Middle frontal gyrus (tissue), 1 donor: ENCODE measurements at regions not wholly inside any gene's neighbourhood (a gene's known extent, or its start where the extent isn't known, plus 50 kb on each side); places are given as distances from the start of the nearest gene placed in this dataset.
"Not testable (repeated sequence)": the region's sequence is repeated elsewhere in the genome, so short reads cannot be mapped to it uniquely, and the experiment has no call there.

Source experiments
- DNase-seq: peaks from one replicate; pipeline ENCODE4 v3.0.0-alpha.2; 2015; ENCODE audit warnings: low spot score; ENCODE audit errors: extremely low spot score

DNA sequence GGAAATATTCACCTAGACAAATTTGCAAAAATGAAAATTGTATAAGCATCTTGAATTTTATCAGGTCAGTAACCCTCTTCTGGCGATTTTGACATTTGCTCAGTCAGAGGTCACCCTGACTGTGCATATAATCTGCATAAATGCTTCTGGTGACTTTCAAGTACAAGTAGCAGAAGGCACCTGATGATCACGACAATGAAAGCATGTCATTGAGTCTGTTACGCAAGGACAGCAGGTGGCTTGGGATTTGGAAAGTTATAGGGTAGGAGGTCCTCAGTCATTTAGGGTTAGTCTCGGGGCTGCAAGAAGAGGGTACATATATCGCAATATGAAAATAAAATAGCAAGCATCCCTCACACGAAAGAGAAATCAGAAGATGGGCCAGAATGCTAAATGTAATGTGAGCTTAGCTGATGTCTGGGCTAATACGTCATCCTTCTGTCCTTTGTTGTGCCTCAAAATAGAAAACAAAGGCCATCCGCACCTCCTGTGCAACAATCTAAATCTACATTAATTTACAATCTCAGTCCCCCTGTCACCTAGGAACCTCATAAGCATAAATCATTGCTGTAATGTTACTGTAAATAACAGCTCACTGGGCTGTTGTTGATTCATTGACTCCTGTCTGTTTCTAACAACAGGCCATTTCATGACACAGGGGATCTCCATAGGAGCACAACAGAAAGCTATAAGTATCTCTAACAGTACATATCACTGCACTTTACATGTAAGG, 155.2 kb upstream of the RSPO3 start:
- no peak for DNase-seq

DNA sequence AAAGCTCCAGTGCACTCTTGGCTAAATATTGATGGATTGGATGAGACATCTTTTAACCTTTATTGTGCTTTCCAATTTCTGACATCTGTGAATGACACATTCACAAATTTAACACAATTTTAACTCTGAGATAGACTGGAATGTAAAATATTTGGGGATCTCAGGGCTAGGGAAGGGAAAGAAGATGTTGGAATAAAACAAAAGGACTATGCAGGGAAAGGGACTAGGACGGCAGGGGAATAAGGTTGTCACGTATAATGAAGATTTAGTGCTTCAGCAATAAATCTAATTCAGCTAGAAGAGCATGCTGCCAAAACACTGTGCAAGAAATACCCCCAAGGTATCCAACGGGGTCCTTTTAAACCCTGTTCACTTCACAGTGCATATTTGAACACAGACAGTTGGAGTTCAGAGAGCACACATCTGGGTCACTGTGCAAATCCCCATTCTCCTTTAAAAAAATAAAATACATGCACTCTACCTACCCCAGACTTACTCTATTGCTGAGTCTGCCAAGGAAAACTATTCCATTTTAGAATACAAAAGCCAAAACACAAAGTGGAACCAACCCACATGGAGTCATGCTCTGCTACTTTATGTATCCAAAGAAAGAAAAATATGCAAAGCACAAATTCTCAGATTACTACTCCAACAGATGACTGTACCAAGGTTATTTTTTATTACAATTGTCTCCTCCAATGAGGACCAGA, 151.0 kb upstream of the RSPO3 start:
- DNase-seq: no peak

GRCh38 chr6:126976253-126976797, 142.1 kb upstream of the RSPO3 start:
- DNase-seq: no peak

- no peak for DNase-seq
Observed at GRCh38 chr6:126983779-126984178, 134.7 kb upstream of the RSPO3 start.

DNA sequence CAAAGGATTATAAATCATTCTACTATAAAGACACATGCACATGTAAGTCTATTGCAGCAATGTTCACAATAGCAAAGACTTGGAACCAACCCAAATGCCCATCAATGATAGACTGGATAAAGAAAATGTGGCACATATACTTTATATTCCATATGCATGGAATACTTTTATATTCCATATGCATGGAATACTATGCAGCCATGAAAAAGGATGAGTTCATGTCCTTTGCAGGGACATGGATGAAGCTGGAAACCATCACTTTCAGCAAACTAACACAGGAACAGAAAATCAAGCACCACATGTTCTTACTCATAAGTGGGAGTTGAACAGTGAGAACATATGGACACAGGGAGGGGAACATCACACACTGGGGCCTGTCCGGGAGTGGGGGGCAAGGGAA, 130.3 kb upstream of the RSPO3 start:
- DNase-seq: not testable (repeated sequence)

DNA sequence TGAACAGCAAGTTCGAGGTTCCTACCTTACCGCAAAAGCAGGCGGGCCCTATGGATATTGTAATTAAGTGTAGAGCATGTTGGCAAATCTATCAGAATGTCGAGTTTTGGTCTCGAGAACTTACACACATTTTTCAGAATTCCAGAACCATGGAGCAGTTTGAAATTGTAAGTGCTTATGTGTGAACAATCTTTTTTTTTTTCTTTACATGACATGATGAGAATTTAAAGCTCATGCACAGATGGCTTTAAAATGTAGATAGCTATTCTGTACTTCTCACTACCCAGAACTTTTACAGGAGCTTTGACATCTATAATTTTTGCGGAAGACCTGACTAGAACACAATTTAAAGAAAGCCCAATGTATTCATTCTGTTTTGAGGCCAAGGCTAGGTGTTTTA, 117.8 kb upstream of the RSPO3 start:
- no peak for DNase-seq

- no peak for DNase-seq
Observed at GRCh38 chr6:127013865-127014264, 104.6 kb upstream of the RSPO3 start.

- DNase-seq: no peak
Observed at GRCh38 chr6:127015858-127016257, 102.6 kb upstream of the RSPO3 start.

- DNase-seq: no peak
Observed at GRCh38 chr6:127019828-127020227, 98.6 kb upstream of the RSPO3 start.

GRCh38 chr6:127022302-127022701, 96.2 kb upstream of the RSPO3 start:
- no peak for DNase-seq

DNA sequence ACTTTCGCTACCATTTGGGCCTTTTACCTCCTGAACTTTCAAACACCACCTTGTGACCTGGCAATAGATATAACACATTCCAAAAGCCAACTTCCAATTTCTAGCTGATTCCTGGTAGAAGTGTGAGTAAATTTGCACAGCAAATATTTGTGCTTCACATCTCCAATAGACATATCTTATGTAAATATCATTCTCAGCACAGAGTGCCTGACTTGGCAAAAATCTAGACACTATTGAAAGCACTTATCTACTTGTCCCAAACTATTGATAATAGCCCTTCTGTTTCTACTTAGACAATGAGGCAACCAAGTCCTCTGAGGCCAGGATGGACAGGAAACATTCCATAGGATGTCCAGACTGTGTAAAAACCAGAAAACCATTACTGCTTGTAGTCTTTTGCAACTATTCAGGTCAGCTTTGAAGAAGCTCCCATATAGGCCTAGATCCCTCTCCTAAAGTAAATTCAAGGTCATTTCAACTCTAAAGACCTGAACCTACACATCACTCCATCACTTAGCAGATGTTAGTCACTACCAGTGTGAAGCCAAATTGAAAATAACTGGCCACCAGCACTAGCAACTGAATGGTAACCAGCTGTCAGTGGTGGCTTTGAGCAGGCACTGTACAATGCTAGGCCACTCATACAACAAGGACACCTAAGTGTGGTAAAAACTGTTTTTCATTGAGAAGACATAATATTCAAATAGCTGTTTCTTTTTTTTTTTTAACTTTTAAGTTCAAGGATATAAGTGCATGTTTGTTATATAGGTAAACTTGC, 95.3 kb upstream of the RSPO3 start:
- DNase-seq: no peak

GRCh38 chr6:127026247-127026646, 92.2 kb upstream of the RSPO3 start:
- no peak for DNase-seq

DNA sequence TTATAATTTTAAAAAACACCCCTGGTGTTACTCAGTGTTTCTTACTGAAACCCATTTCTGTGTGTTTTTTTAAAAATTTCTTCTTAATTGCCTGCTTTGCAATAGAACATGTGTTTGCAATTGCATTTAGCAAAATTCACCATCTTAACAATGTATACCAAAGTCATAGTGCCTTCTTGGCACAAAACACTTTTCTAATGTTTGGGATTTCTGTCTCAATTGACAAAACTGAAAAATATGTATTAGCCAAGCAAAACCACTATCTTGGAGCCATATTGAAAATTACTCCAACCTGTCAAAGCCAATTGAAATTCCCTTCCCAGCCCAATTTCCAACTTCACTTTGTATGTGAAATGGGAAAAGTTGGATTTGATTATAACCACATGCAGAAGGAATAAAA, 88.4 kb upstream of the RSPO3 start:
- no peak for DNase-seq

GRCh38 chr6:127030836-127031235, 87.6 kb upstream of the RSPO3 start:
- DNase-seq: no peak

- DNase-seq: no peak
Observed at GRCh38 chr6:127031511-127031910, 87.0 kb upstream of the RSPO3 start.

- no peak for DNase-seq
Observed at GRCh38 chr6:127032971-127033370, 85.5 kb upstream of the RSPO3 start.

DNA sequence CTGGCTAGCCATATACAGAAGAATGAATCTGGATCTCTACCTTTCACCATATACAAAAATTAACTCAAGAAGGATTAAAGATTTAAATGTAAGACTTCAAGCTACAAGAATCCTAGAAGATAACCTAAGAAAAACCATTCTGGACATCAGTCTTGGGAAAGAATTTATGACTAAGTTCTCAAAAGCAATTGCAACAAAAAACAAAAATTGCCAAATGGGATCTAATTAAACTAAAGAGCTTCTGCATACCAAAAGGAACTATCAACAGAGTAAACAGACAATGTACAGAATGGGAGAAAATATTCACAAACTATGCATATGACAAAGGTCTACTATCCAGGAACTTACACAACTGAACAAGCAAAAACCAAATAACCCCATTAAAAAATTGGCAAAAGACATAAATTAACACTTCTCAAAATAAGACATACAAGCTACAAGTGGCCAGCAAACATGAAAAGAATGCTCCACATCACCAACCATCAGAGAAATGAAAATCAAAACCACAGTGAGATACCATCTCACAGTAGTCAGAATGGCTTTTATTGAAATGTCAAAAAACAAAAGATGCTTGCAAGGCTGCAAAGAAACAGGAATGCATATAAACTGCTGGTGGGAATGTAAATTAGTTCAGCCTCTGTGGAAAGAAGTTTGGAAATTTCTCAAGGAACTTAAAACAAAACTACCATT, 66.8 kb upstream of the RSPO3 start:
- no peak for DNase-seq

- no peak for DNase-seq
Observed at GRCh38 chr6:127053032-127053874, 65.2 kb upstream of the RSPO3 start.

DNA sequence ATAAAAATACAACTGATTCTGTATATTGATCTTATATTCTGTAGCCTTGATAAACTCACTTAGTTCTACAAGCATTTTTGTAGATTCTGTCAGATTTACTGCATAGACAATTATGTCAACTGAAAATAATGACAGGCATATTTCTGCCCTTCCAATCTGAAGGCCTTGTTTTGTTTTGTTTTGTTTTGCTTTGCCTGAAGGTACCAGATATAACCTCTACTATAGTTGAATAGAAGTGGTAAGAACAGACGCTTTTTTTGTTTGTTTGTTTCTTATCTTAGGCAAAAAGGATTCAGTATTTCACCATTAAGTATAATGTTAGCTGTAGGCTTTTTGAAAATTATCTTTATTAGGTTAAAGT, 64.6 kb upstream of the RSPO3 start:
- no peak for DNase-seq

DNA sequence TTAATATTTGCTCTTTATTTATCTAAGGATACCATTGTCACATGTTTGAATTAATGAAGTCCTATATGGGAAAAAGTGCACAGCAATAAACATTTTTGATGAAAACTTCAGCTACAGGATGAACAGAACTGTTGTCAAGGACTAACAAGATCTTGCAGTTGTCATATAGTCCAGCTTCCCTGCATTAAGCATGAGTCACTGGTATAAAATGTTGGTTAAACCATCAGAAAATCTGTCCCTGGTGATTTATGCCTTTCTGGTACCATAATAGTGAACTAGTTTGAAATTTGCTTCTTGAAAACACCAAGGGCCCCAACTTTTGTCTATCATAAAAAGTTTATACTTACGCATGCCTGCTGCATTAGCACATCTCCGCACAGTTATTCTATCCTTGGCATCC, 60.4 kb upstream of the RSPO3 start:
- no peak for DNase-seq

GRCh38 chr6:127058936-127059335, 59.5 kb upstream of the RSPO3 start:
- DNase-seq: no peak
